Posterior vena cava (tissue), 2 donors: ENCODE measurements at regions not wholly inside any gene's neighbourhood (a gene's known extent, or its start where the extent isn't known, plus 50 kb on each side); places are given as distances from the start of the nearest gene placed in this dataset.

ENCODE experiments used
- DNase-seq: peaks from one replicate; pipeline ENCODE4 v3.0.0-alpha.2; 2020; ENCODE audit warnings: low spot score
- intact Hi-C, 2 donors: fragments of 100-400 bp; cut with DNase I; formaldehyde crosslinking; loops; one replicate each; pipeline versions ENCODE4 v1.14.1 to v1.14.2; 2022 to 2023
- donor health status: DM: yes; HTN: yes; CAD: no.
- donor health status: DM: yes; HTN: yes; CAD: no.

GRCh38 chr5:160970605-160971191 lies 118.7 kb upstream of the ATP10B start:
- DNase-seq = no peak
- intact Hi-C loops = no loop called here

GRCh38 chr5:160969645-160970044 lies 117.6 kb upstream of the ATP10B start:
- intact Hi-C loops = no loop called here
- DNase-seq = no peak

- intact Hi-C loops = no loop called here
- no peak for DNase-seq
These were observed 116.5 kb upstream of the ATP10B start for GRCh38 chr5:160968480-160968879.

- DNase-seq = no peak
- intact Hi-C loops = no loop called here
These were observed 114.9 kb upstream of the ATP10B start for GRCh38 chr5:160966921-160967320.

GRCh38 chr5:160961761-160962160 lies 109.8 kb upstream of the ATP10B start:
- DNase-seq = no peak
- intact Hi-C loops = no loop called here

- intact Hi-C loops = no loop called here
- no peak for DNase-seq
These were observed 109.0 kb upstream of the ATP10B start for GRCh38 chr5:160961038-160961437.

GRCh38 chr5:160960592-160960991 lies 108.6 kb upstream of the ATP10B start:
- DNase-seq = no peak
- intact Hi-C loops = no loop called here

- intact Hi-C loops = no loop called here
- no peak for DNase-seq
These were observed 107.8 kb upstream of the ATP10B start for GRCh38 chr5:160959804-160960203.

GRCh38 chr5:160957312-160957861 lies 105.4 kb upstream of the ATP10B start:
- no peak for DNase-seq
- intact Hi-C loops = no loop called here

GRCh38 chr5:160956051-160956450 lies 104.0 kb upstream of the ATP10B start:
- intact Hi-C loops = no loop called here
- DNase-seq = no peak

- intact Hi-C loops = no loop called here
- no peak for DNase-seq
These were observed 98.3 kb upstream of the ATP10B start for GRCh38 chr5:160950311-160950710.

GRCh38 chr5:160940725-160941124 lies 88.7 kb upstream of the ATP10B start:
- intact Hi-C loops = no loop called here

GRCh38 chr5:160938532-160938931 lies 86.5 kb upstream of the ATP10B start:
- DNase-seq = no peak

More at GRCh38 chr5:160940725-160941124, 88.7 kb upstream of the ATP10B start:
- DNase-seq = no peak

GRCh38 chr5:160937570-160937969 lies 85.6 kb upstream of the ATP10B start:
- intact Hi-C loops = no loop called here
- no peak for DNase-seq

More at GRCh38 chr5:160938532-160938931, 86.5 kb upstream of the ATP10B start:
- intact Hi-C loops = no loop called here

GRCh38 chr5:160935776-160936175 lies 83.8 kb upstream of the ATP10B start:
- intact Hi-C loops = no loop called here
- DNase-seq = no peak

- no peak for DNase-seq
- intact Hi-C loops = no loop called here
These were observed 79.3 kb upstream of the ATP10B start for GRCh38 chr5:160931283-160931682.

GRCh38 chr5:160930406-160930805 lies 78.4 kb upstream of the ATP10B start:
- DNase-seq = no peak
- intact Hi-C loops = no loop called here

GRCh38 chr5:160929906-160930305 lies 77.9 kb upstream of the ATP10B start:
- DNase-seq = no peak
- intact Hi-C loops = no loop called here

- intact Hi-C loops = no loop called here
- no peak for DNase-seq
These were observed 77.3 kb upstream of the ATP10B start for GRCh38 chr5:160929360-160929759.

- intact Hi-C loops = no loop called here
These were observed 74.4 kb upstream of the ATP10B start for GRCh38 chr5:160926428-160926827.

GRCh38 chr5:160925281-160925680 lies 73.3 kb upstream of the ATP10B start:
- intact Hi-C loops = no loop called here
- no peak for DNase-seq

More at GRCh38 chr5:160926428-160926827, 74.4 kb upstream of the ATP10B start:
- DNase-seq = no peak
